IMR-90 (cell line): ENCODE measurements at regions not wholly inside any gene's neighbourhood (a gene's known extent, or its start where the extent isn't known, plus 50 kb on each side); places are given as distances from the start of the nearest gene placed in this dataset.

Experiments
- CEBPB ChIP-seq: IDR thresholded peaks from 2 replicates; pipeline ENCODE4 v1.6.1; 2012; ENCODE audit warnings: low read depth, low read length, improper control_type of control experiment
- CHD1 ChIP-seq: IDR thresholded peaks from 2 replicates; pipeline ENCODE4 v1.6.1; 2012; ENCODE audit warnings: low read depth, low read length, improper control_type of control experiment
- POLR2A ChIP-seq: IDR thresholded peaks from 2 replicates; pipeline ENCODE4 v1.6.1; 2012; ENCODE audit warnings: mild to moderate bottlenecking, low read depth, low read length
- RAD21 ChIP-seq: IDR thresholded peaks from 2 replicates; pipeline ENCODE4 v1.6.1; 2012; ENCODE audit warnings: low read length, improper control_type of control experiment
- RFX5 ChIP-seq: IDR thresholded peaks from 2 replicates; pipeline ENCODE4 v1.8.0; 2012; ENCODE audit warnings: low read depth, mild to moderate bottlenecking, low read length, moderate library complexity
- TF ChIP-seq, protein P1 (sequence below): conservative IDR thresholded peaks from 2 replicates; pipeline ENCODE4 v1.5.1; 2012; ENCODE audit warnings: mild to moderate bottlenecking, low read depth, low read length, improper control_type of control experiment

- no peak for TF ChIP-seq POLR2A
- TF ChIP-seq, protein P1, sequence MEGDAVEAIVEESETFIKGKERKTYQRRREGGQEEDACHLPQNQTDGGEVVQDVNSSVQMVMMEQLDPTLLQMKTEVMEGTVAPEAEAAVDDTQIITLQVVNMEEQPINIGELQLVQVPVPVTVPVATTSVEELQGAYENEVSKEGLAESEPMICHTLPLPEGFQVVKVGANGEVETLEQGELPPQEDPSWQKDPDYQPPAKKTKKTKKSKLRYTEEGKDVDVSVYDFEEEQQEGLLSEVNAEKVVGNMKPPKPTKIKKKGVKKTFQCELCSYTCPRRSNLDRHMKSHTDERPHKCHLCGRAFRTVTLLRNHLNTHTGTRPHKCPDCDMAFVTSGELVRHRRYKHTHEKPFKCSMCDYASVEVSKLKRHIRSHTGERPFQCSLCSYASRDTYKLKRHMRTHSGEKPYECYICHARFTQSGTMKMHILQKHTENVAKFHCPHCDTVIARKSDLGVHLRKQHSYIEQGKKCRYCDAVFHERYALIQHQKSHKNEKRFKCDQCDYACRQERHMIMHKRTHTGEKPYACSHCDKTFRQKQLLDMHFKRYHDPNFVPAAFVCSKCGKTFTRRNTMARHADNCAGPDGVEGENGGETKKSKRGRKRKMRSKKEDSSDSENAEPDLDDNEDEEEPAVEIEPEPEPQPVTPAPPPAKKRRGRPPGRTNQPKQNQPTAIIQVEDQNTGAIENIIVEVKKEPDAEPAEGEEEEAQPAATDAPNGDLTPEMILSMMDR: no peak
- TF ChIP-seq CEBPB: no peak
- no peak for TF ChIP-seq RAD21
- no peak for TF ChIP-seq RFX5
- no peak for TF ChIP-seq CHD1
Measured at GRCh38 chr1:70635868-70636267, 224.8 kb downstream of the CTH start.
